IMR-90 (cell line): ENCODE measurements at regions not wholly inside any gene's neighbourhood (a gene's known extent, or its start where the extent isn't known, plus 50 kb on each side); places are given as distances from the start of the nearest gene placed in this dataset.

Source experiments
- ATAC-seq: fragments of 200-7000 bp; cut with Tn5 transposase; 2 replicates; pipeline ENCODE4 v1.9.1; 2020; ENCODE audit warnings: low read depth, mild to moderate bottlenecking, moderate library complexity
- BruUV-seq: library from RNA; stranded (reverse); fragments of 400-500 nt; replicated peaks from 2 replicates; lab custom pipeline; 2021; lab: Mats Ljungman, UMichigan
- CTCF ChIA-PET: fragments of 300-600 bp; formaldehyde crosslinking; extraction: SDS; loops from one replicate; lab custom pipeline; 2021; ENCODE audit warnings: antibody characterized with exemption; lab: Yijun Ruan, JAX
- POLR2A ChIA-PET: fragments of 300-600 bp; sonication (Branson Sonifier 250); formaldehyde crosslinking; loops from one replicate; lab custom pipeline; 2022; ENCODE audit warnings: antibody characterized with exemption; ENCODE audit not compliant: unreplicated experiment; lab: Charles Lee
- DNase-seq: peaks from one replicate; pipeline ENCODE4 v3.0.0; 2013
- H2AFZ ChIP-seq: replicated peaks from 2 replicates; pipeline ENCODE3; 2013; ENCODE audit warnings: low read length, mild to moderate bottlenecking; ENCODE audit not compliant: poor library complexity
- H2AK5ac ChIP-seq: 2 replicates; pipeline ENCODE4 v1.6.1; 2013; ENCODE audit warnings: low read depth, low read length, inconsistent platforms
- H2AK9ac ChIP-seq: replicated peaks from 2 replicates; pipeline ENCODE3; 2013; ENCODE audit warnings: mild to moderate bottlenecking, low read depth, low read length, moderate library complexity; ENCODE audit not compliant: poor library complexity
- H2BK120ac ChIP-seq: 2 replicates; pipeline ENCODE4 v1.6.1; 2013; ENCODE audit warnings: low read depth, low read length, inconsistent platforms
- H2BK15ac ChIP-seq: 3 replicates; pipeline ENCODE4 v1.6.1; 2013; ENCODE audit warnings: low read depth, low read length, inconsistent platforms
- H2BK20ac ChIP-seq: 2 replicates; pipeline ENCODE4 v1.6.1; 2013; ENCODE audit warnings: low read depth, mild to moderate bottlenecking, inconsistent platforms, low read length, moderate library complexity
- H2BK5ac ChIP-seq: 2 replicates; pipeline ENCODE4 v1.6.1; 2013; ENCODE audit warnings: mild to moderate bottlenecking, low read depth, low read length, inconsistent platforms; ENCODE audit not compliant: poor library complexity, severe bottlenecking
- H3K14ac ChIP-seq: replicated peaks from 2 replicates; pipeline ENCODE4 v1.6.1; 2013; ENCODE audit warnings: low read depth, low read length, inconsistent platforms
- H3K18ac ChIP-seq: 2 replicates; pipeline ENCODE4 v1.6.1; 2013; ENCODE audit warnings: low read depth, low read length, control low read depth
- H3K23ac ChIP-seq: 2 replicates; pipeline ENCODE4 v1.6.1; 2013; ENCODE audit warnings: low read depth, low read length, inconsistent platforms
- H3K27ac ChIP-seq: 2 replicates; pipeline ENCODE4 v1.5.1; 2013; ENCODE audit warnings: mild to moderate bottlenecking, control low read depth, low read length; ENCODE audit not compliant: insufficient read depth
- H3K27me3 ChIP-seq: 2 replicates; pipeline ENCODE4 v1.6.1; 2013; ENCODE audit warnings: low read length; ENCODE audit not compliant: control insufficient read depth, insufficient read depth
- H3K36me3 ChIP-seq: 2 replicates; pipeline ENCODE4 v1.6.1; 2013; ENCODE audit warnings: low read length, mixed read lengths; ENCODE audit not compliant: control insufficient read depth, insufficient read depth
- H3K4ac ChIP-seq: 2 replicates; pipeline ENCODE4 v1.6.1; 2013; ENCODE audit warnings: low read depth, low read length, inconsistent platforms
- H3K4me1 ChIP-seq: 2 replicates; pipeline ENCODE4 v1.6.1; 2013; ENCODE audit warnings: low read length, mixed read lengths; ENCODE audit not compliant: control insufficient read depth, insufficient read depth
- H3K4me2 ChIP-seq: 2 replicates; pipeline ENCODE4 v1.6.1; 2013; ENCODE audit warnings: low read depth, mild to moderate bottlenecking, control low read depth, low read length, moderate library complexity
- H3K4me3 ChIP-seq: 2 replicates; pipeline ENCODE4 v1.5.1; 2013; ENCODE audit warnings: low read depth, mild to moderate bottlenecking, control low read depth, low read length, moderate library complexity; ENCODE audit not compliant: insufficient read depth
- H3K56ac ChIP-seq: 2 replicates; pipeline ENCODE4 v1.6.1; 2013; ENCODE audit warnings: low read length, inconsistent platforms; ENCODE audit not compliant: insufficient read depth; ENCODE audit errors: extremely low read depth
- H3K79me1 ChIP-seq, 2 experiments: 2 replicates each; pipeline ENCODE4 v1.6.1; 2013; ENCODE audit warnings: low read length in 2 of 2, inconsistent platforms in 1 of 2, low read depth in 1 of 2
- H3K9ac ChIP-seq: 2 replicates; pipeline ENCODE4 v1.6.1; 2013; ENCODE audit warnings: low read depth, low read length, control low read depth
- H3K9me1 ChIP-seq: 2 replicates; pipeline ENCODE4 v1.6.1; 2013; ENCODE audit warnings: low read length, inconsistent platforms; ENCODE audit not compliant: insufficient read depth
- H3K9me3 ChIP-seq: 2 replicates; pipeline ENCODE4 v1.6.1; 2013; ENCODE audit warnings: low read length; ENCODE audit not compliant: control insufficient read depth, insufficient read depth
- H4K20me1 ChIP-seq: 2 replicates; pipeline ENCODE4 v1.6.1; 2013; ENCODE audit warnings: low read length, inconsistent platforms; ENCODE audit not compliant: insufficient read depth
- H4K5ac ChIP-seq: 2 replicates; pipeline ENCODE4 v1.6.1; 2013; ENCODE audit warnings: mild to moderate bottlenecking, low read depth, low read length, control low read depth
- H4K8ac ChIP-seq, 2 experiments: 2 replicates each; pipeline ENCODE4 v1.6.1; 2013; ENCODE audit warnings: low read depth in 2 of 2, low read length in 2 of 2, control low read depth in 1 of 2, inconsistent platforms in 1 of 2
- H4K91ac ChIP-seq: 2 replicates; pipeline ENCODE4 v1.6.1; 2013; ENCODE audit warnings: low read depth, low read length, inconsistent platforms; ENCODE audit not compliant: insufficient read depth
- BHLHE40 ChIP-seq: fragments of 150-350 bp; IDR thresholded peaks from 2 replicates; pipeline ENCODE4 v1.6.1; 2016; ENCODE audit warnings: mild to moderate bottlenecking, low read depth, low read length
- CEBPB ChIP-seq: IDR thresholded peaks from 2 replicates; pipeline ENCODE4 v1.6.1; 2012; ENCODE audit warnings: low read depth, low read length, improper control_type of control experiment
- CHD1 ChIP-seq: IDR thresholded peaks from 2 replicates; pipeline ENCODE4 v1.6.1; 2012; ENCODE audit warnings: low read depth, low read length, improper control_type of control experiment
- FOS ChIP-seq: fragments of 150-350 bp; IDR thresholded peaks from 2 replicates; pipeline ENCODE4 v1.6.1; 2016; ENCODE audit warnings: low read depth, low read length
- MXI1 ChIP-seq: IDR thresholded peaks from 2 replicates; pipeline ENCODE4 v1.6.1; 2012; ENCODE audit warnings: low read depth, mild to moderate bottlenecking, low read length, moderate library complexity, borderline replicate concordance
- NFE2L2 ChIP-seq: fragments of 150-350 bp; IDR thresholded peaks from 2 replicates; pipeline ENCODE4 v1.6.1; 2016; ENCODE audit warnings: low read depth, mild to moderate bottlenecking, low read length
- POLR2A ChIP-seq: IDR thresholded peaks from 2 replicates; pipeline ENCODE4 v1.6.1; 2012; ENCODE audit warnings: mild to moderate bottlenecking, low read depth, low read length
- RAD21 ChIP-seq: IDR thresholded peaks from 2 replicates; pipeline ENCODE4 v1.6.1; 2012; ENCODE audit warnings: low read length, improper control_type of control experiment
- RCOR1 ChIP-seq: IDR thresholded peaks from 2 replicates; pipeline ENCODE4 v1.6.1; 2012; ENCODE audit warnings: mild to moderate bottlenecking, low read length, improper control_type of control experiment; ENCODE audit not compliant: insufficient replicate concordance
- RFX5 ChIP-seq: IDR thresholded peaks from 2 replicates; pipeline ENCODE4 v1.8.0; 2012; ENCODE audit warnings: low read depth, mild to moderate bottlenecking, low read length, moderate library complexity
- WGBS, 2 experiments: methylation state at CpG; one replicate each; pipeline versions ENCODE4 v1.1.5 to v1.1.7; 2013; ENCODE audit warnings: missing lambda C conversion rate in 2 of 2; ENCODE audit not compliant: insufficient read length in 1 of 2; ENCODE audit errors: extremely low coverage in 2 of 2; 5-methylcytosine and 5-hydroxymethylcytosine counted together
- dilution Hi-C: fragments of 300-500 bp; cut with HindIII; formaldehyde crosslinking; loops from one replicate; pipeline ENCODE4 v1.14.3; 2018; ENCODE audit warnings: low sequenced_read_pairs; ENCODE audit not compliant: unreplicated experiment
- in situ Hi-C: fragments of 300-500 bp; cut with MboI; formaldehyde crosslinking; loops from 3 replicates; pipeline ENCODE4 v1.14.3; 2019; ENCODE audit warnings: low sequenced_read_pairs, inconsistent platforms, mixed read lengths
- intact Hi-C: fragments of 100-400 bp; cut with micrococcal nuclease; formaldehyde crosslinking; loops from 2 replicates; pipeline ENCODE4 v1.10.0; 2022
- TF ChIP-seq, protein P1 (sequence below): fragments of 150-350 bp; IDR thresholded peaks from 2 replicates; pipeline ENCODE4 v1.6.1; 2016; ENCODE audit warnings: low read depth, mild to moderate bottlenecking, low read length, moderate library complexity, borderline replicate concordance
- TF ChIP-seq, protein P2 (sequence below): fragments of 150-350 bp; IDR thresholded peaks from 2 replicates; pipeline ENCODE4 v1.6.1; 2017; ENCODE audit warnings: mild to moderate bottlenecking, antibody characterized with exemption, low read length, low read depth
- TF ChIP-seq, protein P3 (sequence below): conservative IDR thresholded peaks from 2 replicates; pipeline ENCODE4 v1.5.1; 2012; ENCODE audit warnings: mild to moderate bottlenecking, low read depth, low read length, improper control_type of control experiment

DNA sequence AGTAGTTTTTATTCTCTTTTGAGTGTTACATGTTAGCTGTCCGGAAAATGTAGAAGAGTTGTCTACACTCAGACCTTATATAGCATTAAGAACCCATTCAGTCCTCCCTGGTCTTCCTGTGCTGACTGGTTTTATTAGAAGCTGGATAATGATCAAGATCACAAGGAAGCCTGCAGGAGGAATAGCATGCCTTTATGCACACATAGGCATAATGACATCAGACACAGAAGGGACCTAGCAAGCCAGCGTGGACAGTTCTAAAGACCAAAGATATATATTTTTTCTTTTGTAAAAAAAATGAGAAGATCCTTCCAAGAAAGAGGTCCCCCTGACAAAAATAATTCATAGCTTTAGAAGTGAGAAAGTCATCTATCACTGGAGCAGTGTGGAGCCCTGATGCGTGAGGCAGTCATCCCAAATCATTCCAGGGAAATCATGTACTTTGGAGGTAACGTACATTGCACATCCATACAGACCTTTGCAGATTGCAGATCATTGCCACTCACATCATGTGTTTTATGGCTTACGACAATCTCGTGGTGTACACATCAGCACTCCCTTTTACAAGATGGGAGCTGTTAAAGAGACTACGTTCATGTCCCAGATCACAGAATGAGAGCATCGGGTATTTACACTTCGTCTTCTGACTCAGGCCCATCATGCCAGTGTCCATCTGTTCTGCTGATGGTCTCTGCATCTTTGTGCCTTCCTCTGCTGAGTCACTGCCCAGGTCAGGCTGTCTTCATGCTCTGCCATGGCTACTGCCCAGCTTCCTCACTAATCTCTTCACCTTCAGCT lies 334.0 kb downstream of the SOCS6 start:
- Histone ChIP-seq H4K8ac (no peak overlapping the region), H2BK15ac (no peak overlapping the region), H3K9me3 (peaks cover 8% of the 10 kb centered on the region; the same call in 1 of the 2 replicates), H3K4me3 (no peak overlapping the region), H2BK20ac (no peak overlapping the region), H4K20me1 (no peaks in the 10 kb centered on the region), H3K4ac (no peak overlapping the region), H3K79me1 (no peaks in the 10 kb centered on the region), H3K18ac (no peak overlapping the region), H3K4me1 (no peaks in the 10 kb centered on the region), H3K23ac (no peak overlapping the region), H3K27me3 (no peaks in the 10 kb centered on the region), H2BK5ac (no peak overlapping the region), H3K9ac (no peak overlapping the region), H3K4me2 (no peak overlapping the region), H4K5ac (no peak overlapping the region), H3K36me3 (no peaks in the 10 kb centered on the region), H4K91ac (no peak overlapping the region), H2AK5ac (no peak overlapping the region), H2AFZ (no peak overlapping the region), H2BK120ac (no peak overlapping the region), H3K56ac (no peak overlapping the region), H3K14ac (no peak overlapping the region), H2AK9ac (no peak overlapping the region), H3K27ac (no peak overlapping the region), H3K9me1 (no peaks in the 10 kb centered on the region)
- no TSS peak for BruUV-seq
- ATAC-seq (no peak), DNase-seq (no peak)
- TF ChIP-seq CEBPB (no peak), MXI1 (no peak), RCOR1 (no peak), POLR2A (no peak), FOS (no peak), BHLHE40 (no peak), RFX5 (no peak), NFE2L2 (no peak), RAD21 (no peak), CHD1 (no peak)
- TF ChIP-seq, protein P1, sequence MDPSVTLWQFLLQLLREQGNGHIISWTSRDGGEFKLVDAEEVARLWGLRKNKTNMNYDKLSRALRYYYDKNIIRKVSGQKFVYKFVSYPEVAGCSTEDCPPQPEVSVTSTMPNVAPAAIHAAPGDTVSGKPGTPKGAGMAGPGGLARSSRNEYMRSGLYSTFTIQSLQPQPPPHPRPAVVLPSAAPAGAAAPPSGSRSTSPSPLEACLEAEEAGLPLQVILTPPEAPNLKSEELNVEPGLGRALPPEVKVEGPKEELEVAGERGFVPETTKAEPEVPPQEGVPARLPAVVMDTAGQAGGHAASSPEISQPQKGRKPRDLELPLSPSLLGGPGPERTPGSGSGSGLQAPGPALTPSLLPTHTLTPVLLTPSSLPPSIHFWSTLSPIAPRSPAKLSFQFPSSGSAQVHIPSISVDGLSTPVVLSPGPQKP: no peak
- TF ChIP-seq, protein P2, sequence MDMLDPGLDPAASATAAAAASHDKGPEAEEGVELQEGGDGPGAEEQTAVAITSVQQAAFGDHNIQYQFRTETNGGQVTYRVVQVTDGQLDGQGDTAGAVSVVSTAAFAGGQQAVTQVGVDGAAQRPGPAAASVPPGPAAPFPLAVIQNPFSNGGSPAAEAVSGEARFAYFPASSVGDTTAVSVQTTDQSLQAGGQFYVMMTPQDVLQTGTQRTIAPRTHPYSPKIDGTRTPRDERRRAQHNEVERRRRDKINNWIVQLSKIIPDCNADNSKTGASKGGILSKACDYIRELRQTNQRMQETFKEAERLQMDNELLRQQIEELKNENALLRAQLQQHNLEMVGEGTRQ: no peak
- TF ChIP-seq, protein P3, sequence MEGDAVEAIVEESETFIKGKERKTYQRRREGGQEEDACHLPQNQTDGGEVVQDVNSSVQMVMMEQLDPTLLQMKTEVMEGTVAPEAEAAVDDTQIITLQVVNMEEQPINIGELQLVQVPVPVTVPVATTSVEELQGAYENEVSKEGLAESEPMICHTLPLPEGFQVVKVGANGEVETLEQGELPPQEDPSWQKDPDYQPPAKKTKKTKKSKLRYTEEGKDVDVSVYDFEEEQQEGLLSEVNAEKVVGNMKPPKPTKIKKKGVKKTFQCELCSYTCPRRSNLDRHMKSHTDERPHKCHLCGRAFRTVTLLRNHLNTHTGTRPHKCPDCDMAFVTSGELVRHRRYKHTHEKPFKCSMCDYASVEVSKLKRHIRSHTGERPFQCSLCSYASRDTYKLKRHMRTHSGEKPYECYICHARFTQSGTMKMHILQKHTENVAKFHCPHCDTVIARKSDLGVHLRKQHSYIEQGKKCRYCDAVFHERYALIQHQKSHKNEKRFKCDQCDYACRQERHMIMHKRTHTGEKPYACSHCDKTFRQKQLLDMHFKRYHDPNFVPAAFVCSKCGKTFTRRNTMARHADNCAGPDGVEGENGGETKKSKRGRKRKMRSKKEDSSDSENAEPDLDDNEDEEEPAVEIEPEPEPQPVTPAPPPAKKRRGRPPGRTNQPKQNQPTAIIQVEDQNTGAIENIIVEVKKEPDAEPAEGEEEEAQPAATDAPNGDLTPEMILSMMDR: no peak
- CTCF ChIA-PET: no interaction called here
- intact Hi-C loops (no loop called here), dilution Hi-C loops (no loop called here), in situ Hi-C loops (no loop called here)
- no CpG with 5 or more reads among the region's 9 CpGs for WGBS, 2 experiments
- POLR2A ChIA-PET: no interaction called here
